Epithelial cell of proximal tubule (primary cell): ENCODE measurements at regions not wholly inside any gene's neighbourhood (a gene's known extent, or its start where the extent isn't known, plus 50 kb on each side); places are given as distances from the start of the nearest gene placed in this dataset.

Source experiments
- DNase-seq: peaks from one replicate; pipeline ENCODE4 v3.0.0-alpha.2; 2011; ENCODE audit warnings: low read depth
- H3K4me3 ChIP-seq: 2 replicates; pipeline ENCODE4 v1.5.1; 2011; ENCODE audit warnings: low read depth, mild to moderate bottlenecking, low read length
- TF ChIP-seq, protein P1 (sequence below): conservative IDR thresholded peaks from 2 replicates; pipeline ENCODE4 v1.5.1; 2012; ENCODE audit warnings: low read depth, mild to moderate bottlenecking, low read length

DNA sequence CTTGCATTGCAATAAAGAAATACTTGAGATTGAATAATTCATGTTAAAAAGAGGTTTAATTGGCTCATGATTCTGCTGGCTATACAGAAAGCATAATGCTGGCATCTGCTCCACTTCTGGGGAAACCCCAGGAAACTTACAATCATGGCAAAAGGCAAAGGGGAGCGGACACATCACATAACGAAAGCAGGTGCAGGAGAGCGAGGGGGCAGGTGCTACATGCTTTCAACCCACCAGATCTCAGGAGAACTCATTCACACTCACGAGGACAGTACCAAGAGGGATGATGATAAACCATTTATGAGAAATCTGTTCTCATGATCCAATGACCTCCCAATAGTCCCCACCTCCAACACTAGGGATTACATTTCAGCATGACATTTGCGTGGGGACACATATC, 172.6 kb downstream of the RASSF9 start:
- TF ChIP-seq, protein P1, sequence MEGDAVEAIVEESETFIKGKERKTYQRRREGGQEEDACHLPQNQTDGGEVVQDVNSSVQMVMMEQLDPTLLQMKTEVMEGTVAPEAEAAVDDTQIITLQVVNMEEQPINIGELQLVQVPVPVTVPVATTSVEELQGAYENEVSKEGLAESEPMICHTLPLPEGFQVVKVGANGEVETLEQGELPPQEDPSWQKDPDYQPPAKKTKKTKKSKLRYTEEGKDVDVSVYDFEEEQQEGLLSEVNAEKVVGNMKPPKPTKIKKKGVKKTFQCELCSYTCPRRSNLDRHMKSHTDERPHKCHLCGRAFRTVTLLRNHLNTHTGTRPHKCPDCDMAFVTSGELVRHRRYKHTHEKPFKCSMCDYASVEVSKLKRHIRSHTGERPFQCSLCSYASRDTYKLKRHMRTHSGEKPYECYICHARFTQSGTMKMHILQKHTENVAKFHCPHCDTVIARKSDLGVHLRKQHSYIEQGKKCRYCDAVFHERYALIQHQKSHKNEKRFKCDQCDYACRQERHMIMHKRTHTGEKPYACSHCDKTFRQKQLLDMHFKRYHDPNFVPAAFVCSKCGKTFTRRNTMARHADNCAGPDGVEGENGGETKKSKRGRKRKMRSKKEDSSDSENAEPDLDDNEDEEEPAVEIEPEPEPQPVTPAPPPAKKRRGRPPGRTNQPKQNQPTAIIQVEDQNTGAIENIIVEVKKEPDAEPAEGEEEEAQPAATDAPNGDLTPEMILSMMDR, result no peak
- no peak overlapping the region for H3K4me3 ChIP-seq
- DNase-seq, result no peak

- H3K4me3 ChIP-seq, result no peak overlapping the region
- no peak for DNase-seq
- TF ChIP-seq, protein P1, result no peak
Measured at GRCh38 chr12:85664429-85664828, 171.8 kb downstream of the RASSF9 start.

GRCh38 chr12:85669911-85670310, 166.3 kb downstream of the RASSF9 start:
- TF ChIP-seq, protein P1, result no peak
- H3K4me3 ChIP-seq, result no peak overlapping the region
- no peak for DNase-seq

DNA sequence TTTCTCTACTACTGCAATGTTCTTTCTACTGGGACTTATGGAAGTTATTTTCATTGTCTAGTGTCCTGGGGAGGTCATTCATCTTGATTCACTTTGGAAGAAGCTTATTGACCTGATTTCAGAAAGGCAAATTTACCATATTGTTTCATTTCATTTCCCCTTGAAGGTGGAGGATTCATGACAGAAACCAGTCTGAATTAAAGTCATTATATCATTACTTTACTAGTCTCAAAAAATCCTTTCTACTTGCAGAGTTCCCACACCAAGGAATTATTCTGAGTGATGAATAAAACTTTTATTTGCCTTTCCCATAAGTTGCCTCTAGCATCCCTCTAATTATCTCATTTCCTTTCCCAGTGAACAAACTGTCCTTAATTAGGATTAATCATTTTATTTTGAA, 163.8 kb downstream of the RASSF9 start:
- TF ChIP-seq, protein P1, result no peak
- no peak overlapping the region for H3K4me3 ChIP-seq
- DNase-seq, result no peak

DNA sequence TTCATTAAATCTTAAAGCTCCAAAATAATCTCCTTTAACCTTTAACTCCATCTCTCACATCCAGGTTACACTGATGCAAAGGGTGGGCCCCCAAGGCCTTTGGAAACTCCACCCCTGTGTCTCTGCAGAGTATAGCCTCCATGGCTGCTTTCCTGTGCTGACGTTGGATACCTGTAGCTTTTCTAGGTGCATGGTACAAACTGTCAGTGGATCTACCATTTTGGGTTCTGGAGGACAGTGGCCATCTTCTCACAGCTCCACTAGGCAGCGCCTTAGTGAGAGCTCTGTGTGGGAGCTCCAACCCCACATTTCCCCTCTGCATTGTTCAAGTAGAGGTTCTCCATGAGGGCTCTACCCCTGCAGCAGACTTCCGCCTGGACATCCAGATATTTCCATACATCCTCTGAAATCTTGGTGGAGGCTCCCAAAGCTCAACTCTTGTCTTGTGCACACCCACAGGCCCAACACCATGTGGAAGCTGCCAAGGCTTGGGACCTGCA, 162.2 kb downstream of the RASSF9 start:
- TF ChIP-seq, protein P1, result no peak
- no peak overlapping the region for H3K4me3 ChIP-seq
- DNase-seq, result no peak

DNA sequence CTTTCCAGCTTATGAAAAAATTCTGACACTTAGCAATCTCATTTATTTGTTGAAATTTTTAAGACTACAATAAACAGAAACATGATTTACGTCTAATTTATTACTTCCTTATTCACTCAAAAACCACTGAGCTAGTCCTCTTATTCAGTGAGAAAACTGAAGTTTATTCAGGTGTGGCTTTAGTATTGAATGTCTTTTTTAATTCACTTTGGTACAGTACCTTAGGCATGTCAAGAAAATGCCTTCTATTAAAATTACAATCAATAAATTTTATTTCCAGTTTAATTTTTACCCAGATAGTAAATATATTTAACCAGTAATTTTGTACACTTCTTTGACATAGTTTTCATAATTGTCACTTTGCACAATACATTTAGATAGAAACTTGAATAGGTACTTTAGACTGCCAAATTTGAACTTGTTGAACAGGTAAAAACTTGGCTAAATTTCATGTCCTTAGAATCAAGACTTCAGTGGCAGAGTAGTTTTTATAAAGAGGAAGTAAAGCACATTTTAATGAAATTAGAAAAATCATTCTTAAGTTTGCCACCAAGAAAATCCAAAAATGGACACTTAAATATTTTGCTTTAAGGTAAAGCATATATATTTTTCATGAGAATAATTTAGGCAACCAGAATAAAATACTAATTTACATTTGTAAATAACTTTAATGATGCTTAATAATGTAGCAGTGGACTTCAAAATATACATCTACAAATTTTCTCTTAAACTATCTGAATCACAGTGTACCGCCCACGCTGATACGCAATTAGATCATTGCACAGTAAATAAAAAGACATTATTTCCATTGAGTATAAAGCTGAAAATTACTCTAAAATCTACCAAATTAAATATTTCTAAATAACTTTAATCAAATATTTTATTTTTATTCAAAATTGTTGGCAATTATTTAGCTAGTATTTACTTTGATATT, 159.1 kb downstream of the RASSF9 start:
- TF ChIP-seq, protein P1, result no peak
- no peak for DNase-seq
- H3K4me3 ChIP-seq, result no peak overlapping the region
